GM23338 (cell line): ENCODE measurements at regions not wholly inside any gene's neighbourhood (a gene's known extent, or its start where the extent isn't known, plus 50 kb on each side); places are given as distances from the start of the nearest gene placed in this dataset.
A peak's percentile ranks its signal among the peaks of the same experiment; 100 is the strongest.

Source experiments
- ATAC-seq: fragments of 200-7000 bp; cut with Tn5 transposase; 3 replicates; pipeline ENCODE4 v1.9.1; 2020
- DNase-seq: peaks from one replicate; pipeline ENCODE4 v3.0.0-alpha.2; 2015; ENCODE audit warnings: low spot score
- H2AFZ ChIP-seq: fragments of 200-600 bp; sonication (generic); 2 replicates; pipeline ENCODE4 v1.8.0; 2016; ENCODE audit warnings: antibody characterized with exemption, mild to moderate bottlenecking, moderate library complexity
- H3F3A ChIP-seq: fragments of 200-600 bp; sonication (generic); replicated peaks from 2 replicates; pipeline ENCODE4 v1.8.0; 2017; ENCODE audit warnings: antibody characterized with exemption, mixed run types, low read depth
- H3K27ac ChIP-seq: fragments of 200-600 bp; sonication (generic); 2 replicates; pipeline ENCODE4 v1.6.1; 2016; ENCODE audit warnings: low read depth
- H3K27me3 ChIP-seq: fragments of 200-600 bp; sonication (generic); 2 replicates; pipeline ENCODE4 v1.8.0; 2016; ENCODE audit warnings: mild to moderate bottlenecking, mixed run types, moderate library complexity; ENCODE audit not compliant: insufficient read depth
- H3K36me3 ChIP-seq: fragments of 200-600 bp; sonication (generic); 2 replicates; pipeline ENCODE4 v1.8.0; 2016; ENCODE audit warnings: mild to moderate bottlenecking; ENCODE audit not compliant: insufficient read depth
- H3K4me1 ChIP-seq: fragments of 200-600 bp; sonication (generic); 2 replicates; pipeline ENCODE4 v1.8.0; 2016; ENCODE audit warnings: mild to moderate bottlenecking, moderate library complexity; ENCODE audit not compliant: insufficient read depth
- H3K4me2 ChIP-seq: fragments of 200-600 bp; sonication (generic); 2 replicates; pipeline ENCODE4 v1.7.1; 2017; ENCODE audit warnings: mixed run types
- H3K4me3 ChIP-seq: fragments of 200-600 bp; sonication (generic); 2 replicates; pipeline ENCODE4 v1.6.1; 2016; ENCODE audit warnings: mixed run types
- H3K79me2 ChIP-seq: fragments of 200-600 bp; sonication (generic); replicated peaks from 2 replicates; pipeline ENCODE4 v1.8.0; 2017; ENCODE audit warnings: mild to moderate bottlenecking; ENCODE audit not compliant: insufficient read depth
- H3K9me2 ChIP-seq: fragments of 200-600 bp; sonication (generic); 2 replicates; pipeline ENCODE4 v1.8.0; 2017; ENCODE audit not compliant: insufficient read depth
- H4K20me1 ChIP-seq: fragments of 200-600 bp; sonication (generic); replicated peaks from 2 replicates; pipeline ENCODE4 v1.8.0; 2017; ENCODE audit warnings: mild to moderate bottlenecking; ENCODE audit not compliant: insufficient read depth
- H3K27ac Mint-ChIP-seq: 2 replicates; pipeline ENCODE4 v1.8.0; 2020; ENCODE audit warnings: inconsistent platforms, mild to moderate bottlenecking, moderate library complexity, mixed read lengths
- H3K27me3 Mint-ChIP-seq: 3 replicates; pipeline ENCODE4 v1.8.0; 2022; ENCODE audit warnings: low read depth, mild to moderate bottlenecking, moderate library complexity, mixed read lengths, inconsistent platforms; ENCODE audit not compliant: insufficient read depth, poor library complexity
- H3K36me3 Mint-ChIP-seq: 3 replicates; pipeline ENCODE4 v1.8.0; 2021; ENCODE audit warnings: low read depth, mild to moderate bottlenecking, inconsistent platforms, moderate library complexity, mixed read lengths
- H3K4me1 Mint-ChIP-seq: 3 replicates; pipeline ENCODE4 v1.8.0; 2020; ENCODE audit warnings: mild to moderate bottlenecking, inconsistent platforms, mixed read lengths
- H3K4me3 Mint-ChIP-seq: 3 replicates; pipeline ENCODE4 v1.8.0; 2021; ENCODE audit warnings: moderate library complexity, mild to moderate bottlenecking, inconsistent platforms, mixed read lengths
- H3K9me3 Mint-ChIP-seq: 3 replicates; pipeline ENCODE4 v1.8.0; 2020; ENCODE audit warnings: moderate library complexity, mild to moderate bottlenecking, inconsistent platforms, mixed read lengths
- CTCF ChIP-seq, 2 experiments: fragments of 200-600 bp in 1 of 2; sonication (generic) in 1 of 2; conservative IDR thresholded peaks; 2 replicates each; pipeline versions ENCODE4 v1.5.1 to v1.6.1; 2016 to 2017; ENCODE audit warnings: antibody characterized with exemption in 2 of 2, low read depth in 2 of 2, mild to moderate bottlenecking in 2 of 2, moderate library complexity in 1 of 2
- ETS1 ChIP-seq: IDR thresholded peaks from 2 replicates; pipeline ENCODE4 v1.6.1; 2016; ENCODE audit warnings: antibody characterized with exemption
- EZH2phosphoT487 ChIP-seq: fragments of 200-600 bp; sonication (generic); IDR thresholded peaks from one replicate; pipeline ENCODE4 v1.8.1; 2018; ENCODE audit warnings: antibody characterized with exemption; ENCODE audit not compliant: unreplicated experiment
- REST ChIP-seq: IDR thresholded peaks from one replicate; pipeline ENCODE4 v1.6.1; 2018; ENCODE audit warnings: antibody characterized with exemption; ENCODE audit not compliant: unreplicated experiment
- ZNF114 ChIP-seq: fragments of 250-450 bp; sonication (Bioruptor Pico); IDR thresholded peaks from 2 replicates; pipeline ENCODE4 v1.5.0; 2020; ENCODE audit warnings: mild to moderate bottlenecking, moderate library complexity
- ZNF462 ChIP-seq: fragments of 250-450 bp; sonication (Bioruptor Pico); IDR thresholded peaks from 2 replicates; pipeline ENCODE4 v1.5.0; 2020; ENCODE audit warnings: mild to moderate bottlenecking, moderate library complexity

- TF ChIP-seq CTCF (conservative IDR thresholded peaks at IDR 0.05; ENCODE audit: low read depth in 2 of 2) (no peak), EZH2phosphoT487 (no peak), ZNF462 (no peak)
Observed at GRCh38 chr6:158897236-158897635, 78.1 kb upstream of the EZR start (continued).

- Mint-ChIP-seq H3K4me1 (peaks cover 13% of the 10 kb centered on the region), H3K36me3 (no peaks in the 10 kb centered on the region), H3K9me3 (no peaks in the 10 kb centered on the region), H3K27ac (no peak overlapping the region), H3K4me3 (no peak overlapping the region), H3K27me3 (peaks cover 9% of the 10 kb centered on the region)
- Histone ChIP-seq H3F3A (peaks cover 4% of the 10 kb centered on the region; the same call in 1 of the 2 replicates), H3K4me2 (no peak overlapping the region), H3K27ac (no peak overlapping the region), H4K20me1 (no peaks in the 10 kb centered on the region), H3K27me3 (no peaks in the 10 kb centered on the region), H3K9me2 (no peaks in the 10 kb centered on the region), H2AFZ (peak overlapping the region; percentile 63; the same call in 1 of the 2 replicates), H3K36me3 (no peaks in the 10 kb centered on the region), H3K4me3 (no peak overlapping the region), H3K4me1 (peaks cover 10% of the 10 kb centered on the region), H3K79me2 (no peaks in the 10 kb centered on the region)
- DNase-seq (no peak), ATAC-seq (no peak)
- no peak for TF ChIP-seq ZNF114 (CRISPR knock-in tag)
- no peak for TF ChIP-seq REST
- no peak for TF ChIP-seq ETS1
Observed at GRCh38 chr6:158895661-158896060, 76.5 kb upstream of the EZR start.
